ENCODE measurements at regions not wholly inside any gene's neighbourhood (a gene's known extent, or its start where the extent isn't known, plus 50 kb on each side); places are given as distances from the start of the nearest gene placed in this dataset.

GRCh38 chr17:63325808-63326207, 120.3 kb downstream of the CYB561 start:
- H3K9me2 ChIP-seq (ENCODE audit: low read depth, low read length): no peaks in the 10 kb centered on the region
- H3K79me2 ChIP-seq (ENCODE audit: insufficient read depth, low read length): no peaks in the 10 kb centered on the region
- no peaks in the 10 kb centered on the region for H3K36me3 ChIP-seq (ENCODE audit: insufficient read depth, low read length)
- H3K9me3 ChIP-seq (ENCODE audit: low read length): no peaks in the 10 kb centered on the region
- H3F3A ChIP-seq (ENCODE audit: insufficient read depth, low read length): no peaks in the 10 kb centered on the region
- no peak overlapping the region for H3K4me3 ChIP-seq (ENCODE audit: low read depth, low read length, poor library complexity, severe bottlenecking)
- no peak overlapping the region for H3K9ac ChIP-seq (ENCODE audit: low read length)
- no peaks in the 10 kb centered on the region for H3K27me3 ChIP-seq (ENCODE audit: insufficient read depth, low read length)
- H3K4me1 ChIP-seq (ENCODE audit: insufficient read depth, low read length, severe bottlenecking): no peaks in the 10 kb centered on the region
- H4K20me1 ChIP-seq (ENCODE audit: insufficient read depth, low read length): no peaks in the 10 kb centered on the region
- H2AFZ ChIP-seq (ENCODE audit: low read length): no peak overlapping the region
- H3K4me2 ChIP-seq (ENCODE audit: low read length): no peak overlapping the region
- TF ChIP-seq CTCF (IDR thresholded peaks at IDR 0.05; ENCODE audit: low read length) (no peak), EZH2 (IDR thresholded peaks at IDR 0.05; ENCODE audit: borderline replicate concordance, low read length) (no peak)
- H3K27ac ChIP-seq (ENCODE audit: low read depth, low read length, poor library complexity, severe bottlenecking): no peak overlapping the region

GRCh38 chr17:63329876-63330275, 116.2 kb downstream of the CYB561 start:
- Histone ChIP-seq H3K9me3 (ENCODE audit: low read length) (no peaks in the 10 kb centered on the region), H3K9ac (ENCODE audit: low read length) (no peak overlapping the region), H4K20me1 (ENCODE audit: insufficient read depth, low read length) (no peaks in the 10 kb centered on the region), H3K4me3 (ENCODE audit: low read depth, low read length, poor library complexity, severe bottlenecking) (no peak overlapping the region), H3K79me2 (ENCODE audit: insufficient read depth, low read length) (no peaks in the 10 kb centered on the region), H3K27ac (ENCODE audit: low read depth, low read length, poor library complexity, severe bottlenecking) (no peak overlapping the region), H3K4me2 (ENCODE audit: low read length) (no peak overlapping the region), H2AFZ (ENCODE audit: low read length) (no peak overlapping the region), H3K4me1 (ENCODE audit: insufficient read depth, low read length, severe bottlenecking) (no peaks in the 10 kb centered on the region), H3F3A (ENCODE audit: insufficient read depth, low read length) (no peaks in the 10 kb centered on the region), H3K27me3 (ENCODE audit: insufficient read depth, low read length) (no peaks in the 10 kb centered on the region), H3K9me2 (ENCODE audit: low read depth, low read length) (no peaks in the 10 kb centered on the region), H3K36me3 (ENCODE audit: insufficient read depth, low read length) (no peaks in the 10 kb centered on the region)
- TF ChIP-seq CTCF (IDR thresholded peaks at IDR 0.05; ENCODE audit: low read length) (no peak), EZH2 (IDR thresholded peaks at IDR 0.05; ENCODE audit: borderline replicate concordance, low read length) (no peak)

- Histone ChIP-seq H3K79me2 (ENCODE audit: insufficient read depth, low read length) (no peaks in the 10 kb centered on the region), H3K36me3 (ENCODE audit: insufficient read depth, low read length) (no peaks in the 10 kb centered on the region), H3K4me3 (ENCODE audit: low read depth, low read length, poor library complexity, severe bottlenecking) (no peak overlapping the region), H3F3A (ENCODE audit: insufficient read depth, low read length) (no peaks in the 10 kb centered on the region), H2AFZ (ENCODE audit: low read length) (no peak overlapping the region), H3K27ac (ENCODE audit: low read depth, low read length, poor library complexity, severe bottlenecking) (no peak overlapping the region), H3K9me3 (ENCODE audit: low read length) (no peaks in the 10 kb centered on the region), H3K27me3 (ENCODE audit: insufficient read depth, low read length) (no peaks in the 10 kb centered on the region), H4K20me1 (ENCODE audit: insufficient read depth, low read length) (no peaks in the 10 kb centered on the region), H3K4me2 (ENCODE audit: low read length) (no peak overlapping the region), H3K9me2 (ENCODE audit: low read depth, low read length) (no peaks in the 10 kb centered on the region), H3K4me1 (ENCODE audit: insufficient read depth, low read length, severe bottlenecking) (no peaks in the 10 kb centered on the region), H3K9ac (ENCODE audit: low read length) (no peak overlapping the region)
- TF ChIP-seq EZH2 (IDR thresholded peaks at IDR 0.05; ENCODE audit: borderline replicate concordance, low read length) (no peak), CTCF (IDR thresholded peaks at IDR 0.05; ENCODE audit: low read length) (no peak)
Observed at GRCh38 chr17:63331301-63332061, 114.6 kb downstream of the CYB561 start.
